ENCODE measurements at regions not wholly inside any gene's neighbourhood (a gene's known extent, or its start where the extent isn't known, plus 50 kb on each side); places are given as distances from the start of the nearest gene placed in this dataset.
"Not testable (repeated sequence)": the region's sequence is repeated elsewhere in the genome, so short reads cannot be mapped to it uniquely, and the experiment has no call there.

GRCh38 chr9:65813204-65813603, 76.3 kb downstream of the FOXD4L4 start:
- TF ChIP-seq POLR2A (IDR thresholded peaks at IDR 0.05) = not testable (repeated sequence)
- TF ChIP-seq, protein P1, sequence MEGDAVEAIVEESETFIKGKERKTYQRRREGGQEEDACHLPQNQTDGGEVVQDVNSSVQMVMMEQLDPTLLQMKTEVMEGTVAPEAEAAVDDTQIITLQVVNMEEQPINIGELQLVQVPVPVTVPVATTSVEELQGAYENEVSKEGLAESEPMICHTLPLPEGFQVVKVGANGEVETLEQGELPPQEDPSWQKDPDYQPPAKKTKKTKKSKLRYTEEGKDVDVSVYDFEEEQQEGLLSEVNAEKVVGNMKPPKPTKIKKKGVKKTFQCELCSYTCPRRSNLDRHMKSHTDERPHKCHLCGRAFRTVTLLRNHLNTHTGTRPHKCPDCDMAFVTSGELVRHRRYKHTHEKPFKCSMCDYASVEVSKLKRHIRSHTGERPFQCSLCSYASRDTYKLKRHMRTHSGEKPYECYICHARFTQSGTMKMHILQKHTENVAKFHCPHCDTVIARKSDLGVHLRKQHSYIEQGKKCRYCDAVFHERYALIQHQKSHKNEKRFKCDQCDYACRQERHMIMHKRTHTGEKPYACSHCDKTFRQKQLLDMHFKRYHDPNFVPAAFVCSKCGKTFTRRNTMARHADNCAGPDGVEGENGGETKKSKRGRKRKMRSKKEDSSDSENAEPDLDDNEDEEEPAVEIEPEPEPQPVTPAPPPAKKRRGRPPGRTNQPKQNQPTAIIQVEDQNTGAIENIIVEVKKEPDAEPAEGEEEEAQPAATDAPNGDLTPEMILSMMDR (IDR thresholded peaks at IDR 0.05) = not testable (repeated sequence)

Measured in heart left ventricle (tissue), 13 donors.